Coronary artery (tissue), 2 donors: ENCODE measurements at regions not wholly inside any gene's neighbourhood (a gene's known extent, or its start where the extent isn't known, plus 50 kb on each side); places are given as distances from the start of the nearest gene placed in this dataset.
"Not testable (repeated sequence)": the region's sequence is repeated elsewhere in the genome, so short reads cannot be mapped to it uniquely, and the experiment has no call there.

Experiments used
- DNase-seq: peaks from one replicate; pipeline ENCODE4 v3.0.0-alpha.2; 2017; ENCODE audit warnings: low spot score
- H3K27ac ChIP-seq, 2 donors: fragments of 200-600 bp; sonication (generic); one replicate each; pipeline ENCODE4 v1.5.1; 2016 to 2019
- H3K4me3 ChIP-seq: fragments of 200-600 bp; sonication (generic); 2 replicates; pipeline ENCODE4 v1.5.1; 2016; ENCODE audit warnings: mild to moderate bottlenecking, moderate library complexity
- CTCF ChIP-seq: fragments of 200-600 bp; sonication (generic); IDR thresholded peaks from one replicate; pipeline ENCODE4 v1.5.1; 2019; ENCODE audit warnings: antibody characterized with exemption

GRCh38 chr13:66162470-66162869 is 1067.7 kb downstream of the PCDH9 start:
- Histone ChIP-seq H3K27ac (no peak overlapping the region), H3K4me3 (no peak overlapping the region)
- TF ChIP-seq CTCF: no peak
- DNase-seq: no peak

- no peak for TF ChIP-seq CTCF
- Histone ChIP-seq H3K4me3 (no peak overlapping the region), H3K27ac (no peak overlapping the region)
- DNase-seq: no peak
Measured at GRCh38 chr13:66159511-66159910, 1070.6 kb downstream of the PCDH9 start.

GRCh38 chr13:66154976-66155375 is 1075.2 kb downstream of the PCDH9 start:
- DNase-seq: no peak
- no peak overlapping the region for H3K4me3 ChIP-seq
- no peak for TF ChIP-seq CTCF
- no peak overlapping the region for H3K27ac ChIP-seq

- DNase-seq: no peak
- Histone ChIP-seq H3K4me3 (no peak overlapping the region), H3K27ac (no peak overlapping the region)
- TF ChIP-seq CTCF: no peak
Measured at GRCh38 chr13:66154354-66154753, 1075.8 kb downstream of the PCDH9 start.

- DNase-seq: no peak
- Histone ChIP-seq H3K4me3 (no peak overlapping the region), H3K27ac (no peak overlapping the region)
- TF ChIP-seq CTCF: no peak
Measured at GRCh38 chr13:66152596-66152995, 1077.5 kb downstream of the PCDH9 start.

GRCh38 chr13:66144357-66144756 is 1085.8 kb downstream of the PCDH9 start:
- not testable (repeated sequence) for DNase-seq, H3K27ac ChIP-seq, H3K4me3 ChIP-seq

- Histone ChIP-seq H3K27ac (no peak overlapping the region), H3K4me3 (no peak overlapping the region)
- no peak for DNase-seq
- TF ChIP-seq CTCF: no peak
Measured at GRCh38 chr13:66139701-66140100, 1090.4 kb downstream of the PCDH9 start.

GRCh38 chr13:66139250-66139649 is 1090.9 kb downstream of the PCDH9 start:
- H3K27ac ChIP-seq: no peak overlapping the region
- DNase-seq: no peak
- no peak for TF ChIP-seq CTCF

More at GRCh38 chr13:66139250-66139649, 1090.9 kb downstream of the PCDH9 start:
- H3K4me3 ChIP-seq: no peak overlapping the region
